Activated CD8-positive, alpha-beta memory T cell treated with anti-CD3 and anti-CD28 coated beads, Interleukin-2, amount 50 U/mL, for 24 hours (primary cell): ENCODE measurements at regions not wholly inside any gene's neighbourhood (a gene's known extent, or its start where the extent isn't known, plus 50 kb on each side); places are given as distances from the start of the nearest gene placed in this dataset.
"Not testable (repeated sequence)": the region's sequence is repeated elsewhere in the genome, so short reads cannot be mapped to it uniquely, and the experiment has no call there.

ENCODE experiments used
- DNase-seq: peaks from one replicate; pipeline ENCODE4 v3.0.0-alpha.2; 2020; ENCODE audit errors: extremely low read depth

- no peak for DNase-seq
Measured at GRCh38 chr6:170019818-170020583, 268.6 kb downstream of the ERMARD start.

GRCh38 chr6:170018936-170019817 lies 267.8 kb downstream of the ERMARD start:
- DNase-seq, result no peak

GRCh38 chr6:170018422-170018935 lies 267.1 kb downstream of the ERMARD start:
- DNase-seq, result no peak

- no peak for DNase-seq
Measured at GRCh38 chr6:170017603-170018320, 266.3 kb downstream of the ERMARD start.

- no peak for DNase-seq
Measured at GRCh38 chr6:170013815-170014214, 262.4 kb downstream of the ERMARD start.

- DNase-seq, result no peak
Measured at GRCh38 chr6:170012037-170012330, 260.6 kb downstream of the ERMARD start.

- DNase-seq, result no peak
Measured at GRCh38 chr6:170011204-170012036, 260.0 kb downstream of the ERMARD start.

- no peak for DNase-seq
Measured at GRCh38 chr6:170010665-170011203, 259.3 kb downstream of the ERMARD start.

GRCh38 chr6:170008294-170008785 lies 256.9 kb downstream of the ERMARD start:
- DNase-seq, result no peak

GRCh38 chr6:170007468-170008293 lies 256.3 kb downstream of the ERMARD start:
- DNase-seq, result no peak

GRCh38 chr6:170006900-170007467 lies 255.6 kb downstream of the ERMARD start:
- DNase-seq, result no peak

GRCh38 chr6:170006071-170006899 lies 254.9 kb downstream of the ERMARD start:
- DNase-seq, result no peak

GRCh38 chr6:170005665-170006064 lies 254.2 kb downstream of the ERMARD start:
- DNase-seq, result no peak

- no peak for DNase-seq
Measured at GRCh38 chr6:170004585-170005210, 253.3 kb downstream of the ERMARD start.

- DNase-seq, result no peak
Measured at GRCh38 chr6:170003451-170004160, 252.2 kb downstream of the ERMARD start.

GRCh38 chr6:170003027-170003426 lies 251.6 kb downstream of the ERMARD start:
- DNase-seq, result no peak

- DNase-seq, result not testable (repeated sequence)
Measured at GRCh38 chr6:170001782-170002181, 250.4 kb downstream of the ERMARD start.
